Urinary bladder (tissue), 3 donors: ENCODE measurements at regions not wholly inside any gene's neighbourhood (a gene's known extent, or its start where the extent isn't known, plus 50 kb on each side); places are given as distances from the start of the nearest gene placed in this dataset.

Experiments
- DNase-seq: peaks from one replicate; pipeline ENCODE4 v3.0.0-alpha.2; 2015; ENCODE audit errors: extremely low spot score
- H3K27ac ChIP-seq: one replicate; pipeline ENCODE4 v1.5.1; 2013; ENCODE audit warnings: low read depth, mild to moderate bottlenecking, moderate library complexity
- H3K36me3 ChIP-seq: one replicate; pipeline ENCODE4 v1.6.1; 2013; ENCODE audit warnings: mild to moderate bottlenecking, moderate library complexity; ENCODE audit not compliant: insufficient read depth
- H3K4me1 ChIP-seq: one replicate; pipeline ENCODE4 v1.6.1; 2013; ENCODE audit warnings: mild to moderate bottlenecking, moderate library complexity; ENCODE audit not compliant: insufficient read depth
- H3K4me3 ChIP-seq: one replicate; pipeline ENCODE4 v1.5.1; 2013; ENCODE audit warnings: low read depth, low read length
- WGBS: extraction: QIAGEN DNeasy Blood & Tissue Kit; methylation state at CpG from one replicate; pipeline ENCODE4 v1.1.7; 2013; 5-methylcytosine and 5-hydroxymethylcytosine counted together
- donor health status: healthy with polysubstance abuse.
- donor health status: healthy.

DNA sequence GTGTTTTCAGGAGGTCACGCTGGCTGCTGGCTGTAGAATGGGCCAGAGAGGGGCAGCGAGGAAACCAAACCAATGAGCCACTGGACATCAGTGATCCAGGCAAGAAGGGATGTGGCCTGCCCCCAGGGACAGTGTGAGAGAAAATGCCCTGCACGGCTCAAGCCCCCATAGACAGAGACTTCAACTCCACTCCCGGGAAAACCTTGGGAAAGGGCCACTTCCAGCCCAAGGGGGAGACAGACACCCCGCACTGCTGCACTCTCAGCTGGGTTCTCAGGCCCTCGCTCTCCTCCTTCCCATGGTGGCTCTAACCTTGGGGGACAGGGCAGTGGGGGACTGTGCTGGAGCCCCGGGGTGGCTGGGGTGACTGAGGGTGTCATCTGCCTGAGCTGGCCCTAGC is 172.0 kb downstream of the KATNAL1 start:
- Histone ChIP-seq H3K4me3 (no peak overlapping the region), H3K4me1 (no peaks in the 10 kb centered on the region), H3K36me3 (no peaks in the 10 kb centered on the region), H3K27ac (no peak overlapping the region)
- no peak for DNase-seq
- 94% methylated on average over 7 of the region's 7 CpGs for WGBS

DNA sequence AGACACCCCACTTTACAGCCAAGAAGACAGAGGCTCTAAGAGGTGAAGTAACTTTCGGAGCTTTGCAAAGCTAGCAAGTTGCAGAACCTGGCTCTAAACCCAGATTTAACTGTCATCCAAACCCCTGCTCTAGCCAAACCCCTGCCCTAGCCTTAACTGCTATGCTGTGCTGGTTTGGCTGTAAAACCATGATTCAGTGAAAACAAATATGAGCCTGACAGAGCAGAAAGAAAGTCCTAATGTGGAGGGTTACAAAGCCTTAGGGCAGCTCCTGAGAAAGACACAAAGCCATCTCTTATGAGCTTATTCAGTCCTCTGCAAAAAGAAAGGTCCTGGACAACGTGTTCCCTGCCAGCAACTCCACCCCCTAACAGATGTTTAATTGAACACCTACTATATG is 172.8 kb downstream of the KATNAL1 start:
- DNase-seq: no peak
- H3K4me3 ChIP-seq: no peak overlapping the region
- 76% methylated on average over 2 of the region's 2 CpGs for WGBS
- no peaks in the 10 kb centered on the region for H3K36me3 ChIP-seq
- H3K4me1 ChIP-seq: no peaks in the 10 kb centered on the region
- no peak overlapping the region for H3K27ac ChIP-seq

DNA sequence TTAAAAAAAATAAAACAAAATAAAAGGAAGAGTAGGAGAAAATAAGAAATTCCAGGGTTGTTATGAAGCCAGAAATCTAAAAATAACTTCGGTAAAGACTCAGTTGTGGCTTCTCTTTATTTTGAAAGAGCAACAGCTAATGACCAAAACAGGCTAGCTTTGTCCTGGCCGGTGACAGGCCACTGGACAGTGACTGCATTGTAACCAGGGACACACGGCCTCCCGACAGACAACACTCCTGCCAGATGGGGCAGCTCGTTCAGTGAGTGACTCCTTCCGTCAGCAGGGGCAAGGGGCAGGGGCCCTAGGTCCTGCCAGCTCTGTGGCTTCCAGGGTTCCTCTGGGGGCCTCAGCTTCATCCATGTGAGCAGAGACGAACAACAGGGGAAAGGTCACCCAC is 173.4 kb downstream of the KATNAL1 start:
- Histone ChIP-seq H3K27ac (no peak overlapping the region), H3K36me3 (no peaks in the 10 kb centered on the region), H3K4me1 (no peaks in the 10 kb centered on the region), H3K4me3 (no peak overlapping the region)
- WGBS: 73% methylated on average over 7 of the region's 7 CpGs
- no peak for DNase-seq

DNA sequence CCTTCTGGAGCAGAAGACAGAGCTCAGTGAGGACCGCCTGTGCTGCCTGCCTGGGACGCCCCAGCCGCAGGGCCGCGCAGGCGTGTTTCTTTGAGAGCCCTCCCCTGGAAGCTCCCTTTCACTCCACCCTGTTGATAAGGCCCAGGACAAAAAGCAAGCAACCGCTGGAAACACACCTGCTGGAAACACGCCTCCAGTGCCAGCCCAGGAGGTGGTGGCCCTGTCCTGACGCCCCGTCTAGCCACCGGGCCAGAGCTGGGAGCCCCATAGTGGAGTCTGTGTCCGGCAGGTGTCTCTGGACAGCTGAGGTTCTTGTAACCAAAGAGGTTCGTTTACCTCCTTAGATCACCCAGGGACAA is 173.8 kb downstream of the KATNAL1 start:
- Histone ChIP-seq H3K4me1 (no peaks in the 10 kb centered on the region), H3K36me3 (no peaks in the 10 kb centered on the region), H3K27ac (no peak overlapping the region), H3K4me3 (no peak overlapping the region)
- WGBS: 87% methylated on average over 13 of the region's 13 CpGs
- DNase-seq: no peak

DNA sequence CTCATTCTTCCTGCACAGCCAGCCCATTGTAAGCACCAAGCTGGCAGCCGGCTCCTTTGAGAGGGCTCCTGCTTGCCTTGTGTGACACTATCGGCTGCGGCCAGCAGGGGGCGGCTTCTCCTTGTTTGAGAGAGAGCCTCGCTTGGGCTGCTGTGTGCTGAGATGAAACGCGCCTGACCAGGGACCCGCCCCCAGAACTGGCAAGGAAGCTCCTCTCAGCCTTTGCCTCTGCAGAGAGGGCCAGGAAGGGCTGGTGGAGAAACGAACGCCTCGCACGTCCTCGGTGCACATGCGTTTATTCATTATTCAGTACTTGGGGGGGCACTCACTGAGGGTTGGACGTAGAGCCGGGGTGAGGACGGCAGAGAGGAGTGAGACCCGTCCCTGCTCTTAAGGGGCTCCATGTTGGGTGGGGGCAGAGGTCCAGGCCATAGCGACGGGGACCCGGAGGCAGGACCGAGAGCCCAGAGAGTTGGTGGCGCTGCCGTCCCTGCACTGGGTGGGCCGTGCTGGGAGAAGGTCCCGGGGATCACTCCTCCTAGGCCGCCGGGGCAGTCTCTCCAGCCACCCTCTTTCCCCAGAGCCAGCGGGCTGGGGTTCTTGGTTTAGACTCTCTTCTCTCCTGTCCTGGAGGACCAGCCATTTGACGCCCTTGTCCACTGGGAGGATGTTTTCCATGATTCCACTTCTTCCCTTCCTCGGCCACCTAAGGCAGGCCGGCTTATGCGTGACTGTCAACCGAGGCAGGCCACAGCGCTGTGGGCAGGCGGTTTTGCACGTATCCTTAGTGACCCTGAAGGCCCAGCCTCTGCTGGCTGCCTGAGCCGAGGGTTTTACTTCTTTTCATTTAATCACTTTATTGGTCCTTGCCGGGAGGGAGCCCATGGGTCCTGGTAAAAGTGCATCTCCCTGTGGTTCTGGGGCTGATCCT is 174.5 kb downstream of the KATNAL1 start:
- Histone ChIP-seq H3K4me3 (no peak overlapping the region), H3K4me1 (no peaks in the 10 kb centered on the region), H3K36me3 (no peaks in the 10 kb centered on the region), H3K27ac (no peak overlapping the region)
- DNase-seq: peak; percentile 84
- 53% methylated on average over 39 of the region's 39 CpGs for WGBS

DNA sequence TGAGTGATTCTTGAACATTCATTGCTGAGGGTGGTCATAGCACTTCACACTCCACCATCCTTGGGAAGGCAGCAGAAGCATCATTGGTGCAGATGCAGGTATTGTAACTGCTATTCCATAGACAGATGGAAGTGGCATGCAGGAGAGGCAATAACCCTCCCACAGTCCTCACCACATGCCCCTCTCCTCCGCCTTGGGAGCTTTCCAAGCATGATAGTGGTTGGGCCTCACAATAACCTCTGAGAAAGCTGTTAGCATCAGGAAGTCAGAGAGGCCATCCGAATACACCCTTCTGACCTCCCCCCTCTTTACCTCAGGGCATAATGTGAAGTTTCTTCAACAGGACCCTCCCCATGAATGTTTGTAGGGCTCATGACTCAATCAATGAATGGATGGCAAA is 177.9 kb downstream of the KATNAL1 start:
- WGBS: 88% methylated on average over 2 of the region's 2 CpGs
- Histone ChIP-seq H3K4me1 (no peaks in the 10 kb centered on the region), H3K36me3 (no peaks in the 10 kb centered on the region), H3K27ac (no peak overlapping the region), H3K4me3 (no peak overlapping the region)
- DNase-seq: no peak

DNA sequence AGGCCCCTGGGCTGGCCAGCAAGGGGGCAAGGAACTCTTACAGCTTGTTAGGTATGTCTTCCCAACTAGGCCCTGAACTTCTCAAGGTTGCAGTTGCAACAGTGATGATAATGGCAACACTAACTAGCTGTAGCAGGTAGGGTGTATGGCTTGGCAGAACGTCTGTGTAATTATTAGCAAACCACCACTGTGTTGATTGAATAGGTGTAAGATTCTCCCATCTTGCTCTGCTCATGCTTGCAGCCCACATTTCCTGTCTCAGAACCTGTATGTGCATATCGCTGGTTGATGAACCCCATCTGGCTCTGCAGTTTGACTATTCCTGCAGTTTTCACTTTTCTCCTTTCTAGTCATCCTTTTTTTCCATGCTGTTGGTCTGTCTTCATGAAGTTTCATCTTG is 178.8 kb downstream of the KATNAL1 start:
- H3K4me3 ChIP-seq: no peak overlapping the region
- no peak overlapping the region for H3K27ac ChIP-seq
- 87% methylated on average over 2 of the region's 2 CpGs for WGBS
- no peak for DNase-seq
- no peaks in the 10 kb centered on the region for H3K36me3 ChIP-seq
- no peaks in the 10 kb centered on the region for H3K4me1 ChIP-seq

DNA sequence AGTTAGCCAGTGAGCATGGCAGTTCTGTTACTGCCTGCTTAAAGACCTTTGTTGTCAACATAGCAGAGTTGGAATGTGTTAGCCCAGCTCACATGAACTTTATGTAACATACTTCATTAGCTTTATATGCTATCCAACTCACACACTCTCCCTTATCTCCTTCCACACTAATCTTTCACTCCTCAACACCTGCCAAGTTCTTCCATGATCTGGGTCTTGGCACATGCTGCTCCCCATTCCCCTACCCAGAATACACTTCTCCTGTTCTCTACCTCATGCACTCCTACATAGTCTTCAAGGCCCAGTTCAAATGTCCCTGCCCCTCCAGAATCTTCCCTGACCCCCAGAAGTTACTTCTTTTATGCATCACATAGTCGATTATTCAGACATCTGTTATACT is 179.3 kb downstream of the KATNAL1 start:
- Histone ChIP-seq H3K4me3 (no peak overlapping the region), H3K36me3 (no peaks in the 10 kb centered on the region), H3K27ac (no peak overlapping the region), H3K4me1 (no peaks in the 10 kb centered on the region)
- no peak for DNase-seq
- 93% methylated on average over 1 of the region's 1 CpG for WGBS

DNA sequence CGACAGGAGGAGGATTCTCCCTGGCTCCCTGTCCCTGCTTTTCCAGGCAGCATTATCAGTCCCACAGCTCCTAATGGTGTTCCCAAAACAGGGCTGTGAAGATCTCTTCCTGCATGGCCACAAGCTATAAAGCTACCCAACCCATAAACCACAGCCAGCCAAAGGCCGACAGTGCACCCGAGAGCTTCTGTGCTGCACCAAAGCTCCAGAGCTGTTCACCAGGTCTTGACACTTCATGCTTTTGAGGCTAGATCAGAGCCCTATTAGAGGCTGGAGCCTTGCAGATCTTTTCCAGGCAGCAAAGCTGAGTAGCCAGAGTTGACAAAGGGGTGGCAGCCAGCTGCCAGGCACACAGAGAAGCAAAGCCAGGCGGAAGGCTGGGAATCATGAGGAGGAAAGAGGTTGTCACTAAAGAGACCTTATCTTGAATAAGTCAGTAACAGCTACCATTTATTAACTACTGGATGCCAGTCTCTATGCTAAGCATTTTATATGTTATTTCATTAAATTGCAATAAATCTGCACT is 180.4 kb downstream of the KATNAL1 start:
- H3K4me3 ChIP-seq: no peak overlapping the region
- no peak for DNase-seq
- 81% methylated on average over 4 of the region's 4 CpGs for WGBS
- H3K36me3 ChIP-seq: no peaks in the 10 kb centered on the region
- H3K27ac ChIP-seq: no peak overlapping the region
- H3K4me1 ChIP-seq: no peaks in the 10 kb centered on the region

DNA sequence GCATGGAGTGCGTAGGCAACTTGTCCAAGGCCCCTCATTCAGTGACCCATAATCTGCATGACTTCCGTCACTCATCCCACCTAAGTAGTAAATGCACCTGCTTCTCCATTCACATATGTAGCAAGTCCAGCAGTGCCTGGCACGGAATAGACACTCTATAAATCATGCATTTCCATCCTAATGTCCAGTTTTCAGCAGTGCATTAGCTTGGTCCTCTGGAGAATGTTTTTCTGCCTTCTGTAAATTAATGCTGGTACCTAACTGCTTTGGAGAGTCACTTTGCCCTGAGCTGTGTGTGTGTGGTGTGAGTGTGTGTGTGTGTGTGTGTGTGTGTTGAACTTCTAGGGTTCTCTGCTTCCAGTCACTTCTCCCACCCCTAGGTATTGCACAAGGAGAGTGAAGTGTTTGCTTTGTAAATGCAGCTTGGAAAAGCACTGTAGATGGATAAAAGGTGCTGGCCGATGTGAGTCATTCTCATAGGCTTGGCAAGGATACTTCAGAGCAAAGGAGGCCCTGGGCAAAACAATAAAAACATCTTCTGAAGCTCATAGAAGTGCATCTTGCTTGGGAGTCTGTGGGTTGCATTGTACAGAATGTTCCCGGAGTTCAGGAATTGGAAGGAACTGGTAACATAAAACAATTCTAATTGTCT is 181.8 kb downstream of the KATNAL1 start:
- DNase-seq: no peak
- WGBS: 25% methylated on average over 5 of the region's 5 CpGs
- no peak overlapping the region for H3K4me3 ChIP-seq
- H3K36me3 ChIP-seq: no peaks in the 10 kb centered on the region
- H3K4me1 ChIP-seq: no peaks in the 10 kb centered on the region
- no peak overlapping the region for H3K27ac ChIP-seq

DNA sequence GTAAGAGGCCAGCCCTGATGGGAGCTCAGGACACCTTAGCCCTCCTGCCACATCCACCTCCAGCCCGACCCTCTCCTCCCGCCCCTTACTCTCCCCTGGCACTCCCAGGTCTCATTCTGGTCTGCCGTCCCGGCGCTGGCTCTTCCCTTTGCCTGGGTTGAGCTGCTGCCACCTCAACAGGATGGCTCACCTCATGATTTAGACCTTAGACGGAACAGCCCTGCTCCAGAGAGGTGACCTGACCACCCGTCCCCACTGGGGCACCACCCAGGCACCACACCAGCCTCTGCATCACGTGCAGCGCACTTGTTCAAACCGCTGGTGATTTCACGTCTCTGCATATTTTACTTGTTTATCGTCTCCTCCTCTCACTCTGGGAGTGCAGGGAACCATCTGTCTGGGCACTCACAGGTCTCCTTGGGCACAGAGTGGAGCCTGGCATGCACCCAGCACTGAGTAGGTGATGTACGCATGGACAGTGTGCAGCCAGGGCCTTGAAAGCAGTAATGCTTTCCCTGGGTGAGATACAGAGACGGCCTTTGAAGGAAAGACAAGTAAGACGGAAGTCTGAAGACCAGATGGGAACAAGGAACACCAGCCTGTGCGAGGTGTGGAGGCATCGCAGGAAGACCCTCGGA is 183.1 kb downstream of the KATNAL1 start:
- no peak overlapping the region for H3K27ac ChIP-seq

DNA sequence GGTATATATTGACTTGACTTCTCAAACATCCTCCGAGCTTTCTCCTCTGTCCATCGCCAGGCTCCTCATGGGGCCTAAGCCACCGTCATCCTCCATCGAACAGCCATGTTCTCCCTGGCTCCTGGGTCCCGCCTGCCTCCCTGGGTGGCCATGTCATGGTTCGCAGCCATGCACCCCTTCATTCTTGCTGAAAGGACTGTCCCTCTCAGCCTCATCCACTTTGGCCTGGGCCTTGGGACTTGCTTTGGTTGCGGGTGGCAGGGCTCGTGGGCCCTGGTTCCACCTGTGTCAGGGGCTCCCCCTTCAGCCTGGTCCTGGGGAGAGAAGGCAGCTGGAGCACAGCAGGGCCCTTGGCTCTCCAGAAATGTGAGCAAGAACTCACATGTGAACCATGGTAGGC is 183.8 kb downstream of the KATNAL1 start:
- no peak overlapping the region for H3K4me3 ChIP-seq
- no peaks in the 10 kb centered on the region for H3K4me1 ChIP-seq
- 95% methylated on average over 8 of the region's 8 CpGs for WGBS
- H3K36me3 ChIP-seq: no peaks in the 10 kb centered on the region
- H3K27ac ChIP-seq: no peak overlapping the region
- no peak for DNase-seq

More for the DNA sequence above, 183.1 kb downstream of the KATNAL1 start:
- no peak for DNase-seq
- Histone ChIP-seq H3K4me1 (no peaks in the 10 kb centered on the region), H3K4me3 (no peak overlapping the region), H3K36me3 (no peaks in the 10 kb centered on the region)
- WGBS: 96% methylated on average over 18 of the region's 18 CpGs

DNA sequence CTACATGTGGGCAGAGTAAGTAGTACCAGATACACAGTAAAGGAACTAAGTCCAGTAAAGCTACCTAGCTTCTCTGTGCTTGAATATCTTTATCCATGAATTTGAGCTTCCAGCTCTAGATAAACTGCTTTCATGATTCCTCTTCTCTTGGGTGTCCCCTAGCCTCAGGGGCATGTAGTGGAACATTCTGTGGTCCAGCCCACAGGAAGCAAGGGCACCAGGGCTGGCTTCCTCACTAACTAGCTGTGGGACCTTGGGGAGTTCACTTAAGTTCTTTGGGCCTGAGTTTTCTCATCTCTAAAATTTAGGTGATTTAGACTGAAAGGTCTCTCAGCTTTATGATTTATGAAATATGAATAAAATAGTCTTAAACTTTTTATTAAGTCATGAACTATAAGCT is 185.7 kb downstream of the KATNAL1 start:
- H3K4me3 ChIP-seq: no peak overlapping the region
- DNase-seq: no peak

DNA sequence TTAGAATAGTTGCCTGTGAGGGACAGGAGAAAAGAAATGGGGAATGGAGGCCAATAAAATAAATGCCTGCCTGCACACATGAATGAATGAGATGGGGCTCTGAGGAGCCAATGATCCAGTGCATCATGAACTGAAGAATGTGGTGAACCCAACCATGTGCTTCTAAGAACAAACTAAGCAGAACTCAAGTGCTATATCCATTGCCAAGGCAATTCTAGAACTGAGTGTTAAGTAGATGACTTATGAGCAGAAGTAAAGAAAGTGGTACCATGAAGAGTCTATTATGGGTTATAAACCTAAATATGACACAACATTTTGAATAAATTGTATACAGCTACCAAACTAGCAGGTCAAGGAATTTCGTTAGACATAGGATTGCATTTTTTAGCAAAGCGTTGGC is 186.1 kb downstream of the KATNAL1 start:
- Histone ChIP-seq H3K36me3 (no peaks in the 10 kb centered on the region), H3K27ac (no peak overlapping the region), H3K4me1 (no peaks in the 10 kb centered on the region), H3K4me3 (no peak overlapping the region)
- no peak for DNase-seq
- WGBS: 73% methylated on average over 2 of the region's 2 CpGs

More for the DNA sequence above, 185.7 kb downstream of the KATNAL1 start:
- H3K36me3 ChIP-seq: no peaks in the 10 kb centered on the region
- H3K27ac ChIP-seq: no peak overlapping the region
- no peaks in the 10 kb centered on the region for H3K4me1 ChIP-seq
